Muscle layer of duodenum (tissue), 2 donors: ENCODE measurements at regions not wholly inside any gene's neighbourhood (a gene's known extent, or its start where the extent isn't known, plus 50 kb on each side); places are given as distances from the start of the nearest gene placed in this dataset.

ENCODE experiments used
- H3K27ac ChIP-seq: one replicate; pipeline ENCODE4 v1.7.0; 2013; ENCODE audit warnings: mild to moderate bottlenecking, low read length
- H3K27me3 ChIP-seq: one replicate; pipeline ENCODE4 v1.7.0; 2013; ENCODE audit warnings: low read depth, mild to moderate bottlenecking, control low read depth, low read length
- H3K36me3 ChIP-seq, 2 donors: one replicate each; pipeline ENCODE4 v1.7.0; 2013; ENCODE audit warnings: low read length in 2 of 2, control low read depth in 1 of 2, mild to moderate bottlenecking in 1 of 2; ENCODE audit not compliant: insufficient read depth in 2 of 2, control insufficient read depth in 1 of 2
- H3K4me1 ChIP-seq, 2 donors: one replicate each; pipeline ENCODE4 v1.7.0; 2013; ENCODE audit warnings: low read length in 2 of 2, mild to moderate bottlenecking in 2 of 2, control low read depth in 1 of 2, moderate library complexity in 1 of 2; ENCODE audit not compliant: insufficient read depth in 2 of 2, control insufficient read depth in 1 of 2
- H3K4me3 ChIP-seq, 2 donors: one replicate each; pipeline ENCODE4 v1.7.0; 2013; ENCODE audit warnings: low read length in 2 of 2, low read depth in 1 of 2, mild to moderate bottlenecking in 1 of 2
- H3K9me3 ChIP-seq, 2 donors: one replicate each; pipeline ENCODE4 v1.7.0; 2013; ENCODE audit warnings: low read length in 2 of 2, control low read depth in 1 of 2, mild to moderate bottlenecking in 1 of 2; ENCODE audit not compliant: control insufficient read depth in 1 of 2
- donor health status: healthy.

DNA sequence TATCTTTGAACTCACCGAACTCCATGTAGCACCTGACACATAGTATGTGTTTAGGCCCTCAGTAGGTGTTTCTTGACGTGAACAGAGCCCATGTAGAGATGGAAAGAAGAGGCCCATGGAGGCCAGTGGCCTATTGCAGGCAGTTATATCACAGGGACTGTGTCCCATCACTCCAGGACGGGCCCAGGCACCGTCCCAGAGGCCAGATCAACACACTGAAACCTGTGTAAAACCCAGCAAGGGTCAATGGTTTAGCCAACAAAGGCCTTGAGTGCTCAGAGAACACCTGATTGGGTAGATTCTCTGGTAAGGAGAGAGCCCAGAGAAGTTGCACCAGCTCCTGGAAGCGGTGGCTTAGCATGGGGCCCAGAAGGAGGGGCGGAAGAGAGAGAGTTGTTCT lies 82.8 kb downstream of the INHBB start:
- Histone ChIP-seq H3K27ac (no peak overlapping the region), H3K4me3 (no peak overlapping the region), H3K4me1 (no peaks in the 10 kb centered on the region), H3K9me3 (no peaks in the 10 kb centered on the region), H3K36me3 (no peaks in the 10 kb centered on the region), H3K27me3 (no peaks in the 10 kb centered on the region)

DNA sequence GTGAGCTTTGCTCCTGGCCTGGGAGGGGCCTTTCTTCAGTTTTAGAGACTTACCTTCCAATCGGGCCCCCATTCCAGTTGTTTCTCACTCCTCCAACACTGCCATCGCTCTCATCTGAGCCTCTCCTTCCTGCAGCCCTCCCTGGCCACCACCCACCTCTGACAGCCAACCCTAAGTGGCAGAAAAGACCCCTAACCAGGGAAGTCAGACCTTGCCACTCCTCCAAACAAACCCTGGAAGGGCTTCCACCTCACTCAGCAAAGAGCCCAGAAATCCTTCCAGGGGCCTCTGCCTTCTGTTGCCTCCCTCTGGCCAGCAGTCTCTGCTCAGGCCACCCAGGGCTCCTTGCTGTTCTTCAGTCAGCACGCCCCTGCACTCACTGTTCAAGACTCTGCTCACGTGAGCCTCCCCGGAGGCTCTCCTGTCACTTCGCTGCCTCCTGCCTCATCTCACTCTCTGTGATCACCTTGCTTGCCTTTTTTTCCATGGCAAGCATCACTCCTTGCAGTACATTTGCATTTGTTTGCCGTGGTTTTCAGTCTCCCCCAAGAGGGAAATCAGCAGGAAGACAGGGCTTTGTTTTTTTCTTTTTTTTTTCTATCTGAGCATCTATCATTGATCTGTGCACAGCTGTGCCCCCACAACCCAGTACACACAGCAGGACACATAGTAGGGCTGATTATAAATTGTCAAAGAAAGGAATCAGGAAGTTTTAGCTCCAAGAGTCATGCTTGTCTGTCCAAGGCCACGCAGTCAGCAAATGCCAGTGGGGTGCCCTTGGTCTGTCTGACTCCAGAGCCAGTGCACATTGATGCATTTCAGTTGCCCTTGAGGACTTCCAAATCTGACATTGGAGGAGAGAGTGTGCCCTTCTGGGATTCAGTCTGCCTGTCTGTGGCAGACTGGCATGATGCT lies 83.9 kb downstream of the INHBB start:
- H3K4me1 ChIP-seq, result no peaks in the 10 kb centered on the region
- no peak overlapping the region for H3K27ac ChIP-seq
- H3K4me3 ChIP-seq, result no peak overlapping the region
- H3K36me3 ChIP-seq, result no peaks in the 10 kb centered on the region
- no peaks in the 10 kb centered on the region for H3K27me3 ChIP-seq
- no peaks in the 10 kb centered on the region for H3K9me3 ChIP-seq

DNA sequence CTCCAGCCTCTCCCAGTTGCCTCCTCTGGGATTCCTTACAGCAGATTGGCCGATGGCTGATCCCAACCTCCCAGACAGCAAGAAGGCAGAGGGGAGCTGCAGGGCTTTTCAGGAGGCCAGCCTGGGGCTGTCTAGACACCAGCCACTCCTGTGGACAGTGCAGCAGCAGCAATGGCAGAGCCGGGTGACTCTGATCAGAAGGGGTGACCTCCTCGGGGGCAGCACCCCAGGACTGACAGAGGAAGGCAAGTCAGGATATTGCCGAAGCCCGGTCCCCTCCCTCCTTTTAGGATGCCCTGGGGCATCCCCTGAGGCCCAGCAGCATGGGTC lies 84.5 kb downstream of the INHBB start:
- Histone ChIP-seq H3K4me3 (no peak overlapping the region), H3K27me3 (no peaks in the 10 kb centered on the region), H3K27ac (no peak overlapping the region), H3K36me3 (no peaks in the 10 kb centered on the region), H3K4me1 (no peaks in the 10 kb centered on the region), H3K9me3 (no peaks in the 10 kb centered on the region)

DNA sequence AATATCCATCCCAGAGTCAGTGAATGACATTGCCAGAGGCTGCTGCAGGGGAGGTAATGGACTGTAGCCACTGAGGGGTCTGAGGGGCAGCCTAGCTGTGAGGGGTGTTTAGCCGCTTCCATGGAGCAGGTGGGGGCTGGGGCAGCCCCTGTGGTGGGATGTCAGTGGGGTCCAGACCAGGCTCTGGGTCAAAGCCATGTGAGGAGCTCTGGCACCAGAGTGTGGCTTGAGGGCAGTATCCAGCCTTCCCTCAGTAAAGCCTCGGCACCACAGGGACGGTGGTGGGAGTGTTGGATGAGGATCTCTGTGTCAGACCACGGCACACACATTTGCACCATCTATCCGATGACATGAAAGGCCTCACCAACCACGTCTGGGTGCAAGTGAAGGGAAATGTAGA lies 85.0 kb downstream of the INHBB start:
- Histone ChIP-seq H3K9me3 (no peaks in the 10 kb centered on the region), H3K27me3 (no peaks in the 10 kb centered on the region), H3K36me3 (no peaks in the 10 kb centered on the region), H3K27ac (no peak overlapping the region), H3K4me3 (no peak overlapping the region), H3K4me1 (no peaks in the 10 kb centered on the region)

DNA sequence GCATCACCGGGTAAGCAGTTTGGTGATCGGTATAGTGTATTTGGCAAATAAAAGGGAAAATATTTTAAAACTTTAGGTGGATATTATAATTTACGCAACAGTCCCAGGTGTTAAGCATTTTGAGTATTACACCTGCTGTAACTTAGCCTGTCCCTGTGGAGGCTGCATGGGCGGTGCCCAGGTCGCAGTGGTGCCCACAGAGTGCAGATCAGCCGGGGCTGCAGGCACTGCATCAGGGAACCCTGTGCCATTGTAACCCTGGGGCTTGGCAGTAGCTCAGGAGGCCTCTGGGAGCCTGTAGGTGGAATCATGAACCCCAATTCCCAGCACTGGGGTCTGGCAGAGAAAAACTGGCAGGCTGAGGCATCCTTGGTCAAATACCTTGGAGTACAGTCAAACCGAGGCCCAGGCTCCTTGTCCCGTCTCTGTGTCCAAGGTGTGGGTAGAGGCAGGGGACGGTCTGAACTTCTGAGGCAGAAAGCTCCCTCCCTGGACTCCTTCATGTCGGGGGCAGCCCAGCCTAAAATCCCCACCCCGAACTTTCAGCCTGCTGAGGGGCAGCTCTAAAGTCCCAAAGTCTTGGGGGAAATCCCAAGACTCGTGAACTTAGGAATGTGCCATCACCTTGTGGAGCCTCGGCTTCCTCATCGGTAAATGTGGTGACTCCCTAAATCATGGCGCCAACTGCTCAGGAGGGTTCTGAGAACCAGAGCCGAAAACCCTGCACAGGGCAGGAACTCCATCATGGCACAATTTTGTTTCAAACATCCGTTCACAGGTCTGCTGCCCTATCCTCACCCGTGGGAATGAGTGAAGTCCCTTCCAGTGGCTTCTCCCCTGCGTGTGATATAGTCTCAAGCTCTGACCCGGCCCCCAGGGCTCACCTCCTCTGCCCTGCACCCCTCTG lies 85.7 kb downstream of the INHBB start:
- Histone ChIP-seq H3K27me3 (no peaks in the 10 kb centered on the region), H3K4me3 (no peak overlapping the region)

DNA sequence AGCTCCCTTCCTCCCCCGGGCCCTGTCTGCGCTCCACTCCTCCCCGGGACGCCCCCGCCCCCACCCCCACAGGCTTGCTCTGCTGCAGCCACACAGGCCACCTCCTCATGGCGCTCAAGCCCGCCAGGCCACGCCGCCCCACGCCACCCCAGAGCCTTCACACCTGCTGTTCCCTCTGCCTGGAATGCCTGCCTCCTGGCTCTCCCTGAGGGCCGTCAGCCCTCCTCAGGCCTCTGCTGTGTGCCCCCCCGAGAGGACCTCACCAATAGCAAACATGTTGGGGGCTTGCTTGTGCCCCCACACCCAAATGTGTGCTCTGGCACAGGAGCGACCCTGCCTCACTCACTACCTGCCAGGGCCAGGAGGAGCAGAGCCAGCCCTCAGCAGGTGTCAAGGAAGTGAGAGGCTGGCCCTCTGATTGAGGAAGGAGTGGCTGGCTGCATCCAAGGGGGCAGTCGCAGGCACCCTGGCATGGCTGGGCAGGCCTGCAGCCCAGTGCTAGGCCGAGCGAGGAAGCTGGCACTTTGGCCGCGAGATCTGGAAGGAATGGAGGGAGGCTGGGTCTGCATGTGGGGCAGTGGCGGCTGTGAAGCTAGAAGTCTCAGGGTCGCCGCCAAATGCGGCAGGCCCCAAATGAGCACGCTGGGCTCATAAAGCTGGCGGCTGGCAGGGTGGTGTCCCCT lies 86.5 kb downstream of the INHBB start:
- no peak overlapping the region for H3K4me3 ChIP-seq
- H3K9me3 ChIP-seq, result no peaks in the 10 kb centered on the region
- no peaks in the 10 kb centered on the region for H3K27me3 ChIP-seq
- no peaks in the 10 kb centered on the region for H3K4me1 ChIP-seq
- H3K36me3 ChIP-seq, result no peaks in the 10 kb centered on the region
- no peak overlapping the region for H3K27ac ChIP-seq

More for the DNA sequence above, 85.7 kb downstream of the INHBB start:
- H3K9me3 ChIP-seq, result no peaks in the 10 kb centered on the region
- no peaks in the 10 kb centered on the region for H3K4me1 ChIP-seq
- no peaks in the 10 kb centered on the region for H3K36me3 ChIP-seq
- no peak overlapping the region for H3K27ac ChIP-seq

DNA sequence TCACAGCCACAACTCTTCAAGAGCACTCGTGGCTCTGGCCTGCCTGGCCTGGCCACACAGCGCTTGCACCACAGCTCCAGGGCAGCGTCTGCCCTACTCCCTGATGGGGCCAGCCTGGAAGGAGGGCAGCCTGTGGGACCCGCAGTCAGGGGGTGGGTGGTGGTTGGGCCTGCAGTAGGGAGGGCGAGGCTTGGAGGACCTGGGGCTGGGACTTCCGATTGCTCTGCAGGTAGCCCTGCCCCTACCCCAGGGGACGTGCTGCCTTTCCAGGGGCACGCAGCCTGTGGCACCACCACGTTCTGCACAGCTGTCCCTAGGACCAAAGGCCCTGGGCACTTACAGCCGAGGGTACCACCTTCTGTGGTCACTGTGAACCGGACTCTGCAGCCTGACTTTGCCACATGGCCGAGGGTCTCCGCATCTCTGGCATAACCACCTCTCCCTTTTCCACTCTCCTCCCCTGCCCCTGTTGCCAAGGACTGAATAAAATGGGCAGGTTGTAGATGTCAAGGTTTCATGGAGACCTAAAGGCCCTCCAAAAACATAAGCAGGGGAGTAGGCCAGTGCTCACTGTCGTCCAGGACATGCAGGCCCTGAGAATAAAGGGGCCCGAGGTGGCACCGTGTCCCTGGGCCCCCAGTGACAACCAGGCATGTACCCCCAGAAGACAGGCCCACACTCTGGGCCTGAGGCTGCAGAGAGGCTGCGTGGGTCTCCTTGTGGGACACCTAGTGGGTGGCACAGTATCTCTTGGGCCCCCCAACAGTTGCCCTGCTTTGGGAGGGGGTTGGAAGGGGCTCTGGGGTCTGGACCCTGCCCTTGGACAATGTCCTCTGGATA lies 87.3 kb downstream of the INHBB start:
- H3K36me3 ChIP-seq, result no peaks in the 10 kb centered on the region
- H3K27ac ChIP-seq, result no peak overlapping the region
- H3K4me1 ChIP-seq, result no peaks in the 10 kb centered on the region
- H3K4me3 ChIP-seq, result no peak overlapping the region
- H3K27me3 ChIP-seq, result no peaks in the 10 kb centered on the region
- H3K9me3 ChIP-seq, result no peaks in the 10 kb centered on the region

DNA sequence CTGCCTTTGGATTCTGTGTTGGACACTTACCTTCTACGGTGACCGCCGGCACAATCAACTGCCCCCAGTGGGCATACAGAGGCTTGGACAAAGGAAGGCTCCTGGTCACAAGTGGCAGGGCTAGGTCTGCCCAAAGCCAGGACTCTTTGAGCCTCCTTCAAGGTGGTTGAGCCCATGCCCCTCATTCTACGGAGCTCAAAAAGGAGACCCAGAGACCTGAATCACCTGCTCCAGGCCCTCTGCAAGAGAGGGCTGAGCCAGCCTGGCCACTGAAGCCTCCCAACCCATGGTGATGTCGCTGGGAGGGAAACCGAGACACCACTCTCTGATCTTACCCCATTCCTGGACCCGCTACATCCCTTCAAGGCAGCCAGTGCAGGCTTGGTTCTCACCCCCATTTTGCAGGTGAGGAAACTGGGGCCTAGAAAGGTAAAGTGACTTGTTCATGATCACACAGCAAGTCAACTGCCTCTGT lies 87.9 kb downstream of the INHBB start:
- Histone ChIP-seq H3K27me3 (no peaks in the 10 kb centered on the region), H3K4me3 (no peak overlapping the region), H3K4me1 (no peaks in the 10 kb centered on the region), H3K9me3 (no peaks in the 10 kb centered on the region), H3K36me3 (no peaks in the 10 kb centered on the region), H3K27ac (no peak overlapping the region)

DNA sequence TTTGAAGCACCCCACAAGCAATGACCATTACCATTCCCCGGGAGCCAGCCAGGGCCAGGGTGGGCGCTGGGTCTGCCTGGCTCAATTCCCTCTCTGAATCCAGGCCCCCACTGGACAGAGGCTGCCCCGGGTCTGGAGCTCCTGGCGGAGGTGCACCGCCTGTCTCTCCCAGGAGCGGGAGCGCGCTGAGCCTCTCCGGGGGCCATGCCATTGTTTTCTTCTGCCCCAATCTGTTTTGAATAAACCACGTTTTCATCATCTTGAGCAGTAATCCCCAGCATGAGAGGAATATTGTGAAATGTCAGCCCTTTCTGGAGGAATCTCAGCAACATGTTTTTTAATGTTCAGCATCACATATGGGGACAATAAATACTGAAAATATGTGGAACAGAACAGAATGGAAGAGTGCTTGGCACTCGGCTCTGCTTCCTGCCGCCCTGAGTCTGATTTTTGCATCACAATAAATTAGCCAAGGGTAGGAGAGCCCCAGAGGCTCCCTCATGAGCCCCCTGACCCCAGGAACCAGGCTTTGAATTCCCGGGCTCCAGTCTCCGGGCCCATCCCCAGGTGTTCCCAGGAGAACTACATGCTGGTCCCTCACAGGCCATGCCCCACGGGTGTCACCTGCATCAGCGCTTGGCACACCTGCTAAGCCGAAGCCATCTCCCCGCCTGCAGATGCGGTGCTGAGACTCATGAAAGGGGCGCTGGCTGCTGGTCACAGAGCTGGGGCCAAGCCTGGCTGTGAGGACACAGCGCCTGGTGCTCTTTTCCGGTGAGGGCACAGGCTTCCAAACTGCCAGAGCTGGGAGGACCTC lies 88.8 kb downstream of the INHBB start:
- no peak overlapping the region for H3K27ac ChIP-seq
- H3K4me3 ChIP-seq, result no peak overlapping the region
- no peaks in the 10 kb centered on the region for H3K36me3 ChIP-seq
- no peaks in the 10 kb centered on the region for H3K27me3 ChIP-seq
- no peaks in the 10 kb centered on the region for H3K9me3 ChIP-seq
- H3K4me1 ChIP-seq, result no peaks in the 10 kb centered on the region
